Fibroblast of the aortic adventitia (primary cell): ENCODE measurements at regions not wholly inside any gene's neighbourhood (a gene's known extent, or its start where the extent isn't known, plus 50 kb on each side); places are given as distances from the start of the nearest gene placed in this dataset.

Experiments used
- DNase-seq: peaks from one replicate; pipeline ENCODE4 v3.0.0-alpha.2; 2010; ENCODE audit warnings: low read depth
- H3K4me3 ChIP-seq: 2 replicates; pipeline ENCODE4 v1.5.1; 2011; ENCODE audit warnings: low read depth, mild to moderate bottlenecking, control low read depth, low read length, moderate library complexity
- CTCF ChIP-seq: IDR thresholded peaks from 2 replicates; pipeline ENCODE4 v1.5.1; 2011; ENCODE audit warnings: mild to moderate bottlenecking, low read length, control low read depth, inconsistent platforms; ENCODE audit not compliant: insufficient read depth

DNA sequence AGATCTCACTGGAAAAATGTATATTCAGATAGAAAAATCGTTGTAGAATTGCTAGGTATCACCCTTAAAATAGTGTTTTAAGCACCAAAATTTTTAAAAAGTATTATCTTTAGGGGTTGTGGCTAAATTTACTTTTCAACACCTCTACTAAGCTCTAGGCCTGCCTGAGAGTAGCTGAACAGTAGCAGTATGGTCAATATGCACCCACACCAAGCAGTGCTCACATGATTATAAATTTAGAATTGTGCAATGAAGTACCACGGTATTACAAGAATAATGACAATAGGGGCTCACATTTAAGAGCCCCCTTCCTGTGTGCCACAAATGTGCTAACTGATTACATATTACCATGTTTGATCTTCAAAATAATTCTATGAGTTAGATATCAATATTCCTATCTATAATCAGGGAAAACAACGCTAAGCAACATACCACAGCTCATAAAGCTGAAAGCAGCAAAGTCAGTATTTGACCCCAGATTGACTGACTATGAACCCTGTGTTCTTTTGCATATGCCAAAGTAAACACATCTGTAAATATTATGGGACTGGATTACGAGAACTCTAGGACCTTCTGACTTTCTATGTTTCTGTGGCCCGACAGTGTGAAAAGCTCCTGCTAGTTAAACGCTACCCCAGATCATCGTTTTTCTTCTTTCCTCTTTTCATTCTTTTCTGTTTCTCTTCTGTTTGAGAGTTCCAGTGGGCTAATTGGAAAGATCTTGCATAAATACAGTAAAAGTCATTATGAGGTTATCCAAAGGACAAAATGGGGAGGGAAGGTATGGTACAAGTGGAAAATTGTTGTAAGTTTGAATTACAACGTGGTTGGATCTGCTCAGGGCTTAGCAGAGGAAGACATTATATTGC is 201.1 kb upstream of the C1orf87 start:
- DNase-seq: no peak
- TF ChIP-seq CTCF: no peak

GRCh38 chr1:60273185-60273584 is 199.6 kb upstream of the C1orf87 start:
- H3K4me3 ChIP-seq: no peak overlapping the region
- no peak for TF ChIP-seq CTCF
- peak; percentile 22 for DNase-seq

More for the DNA sequence above, 201.1 kb upstream of the C1orf87 start:
- H3K4me3 ChIP-seq: no peak overlapping the region

GRCh38 chr1:60271041-60271440 is 197.5 kb upstream of the C1orf87 start:
- no peak for TF ChIP-seq CTCF
- H3K4me3 ChIP-seq: no peak overlapping the region

DNA sequence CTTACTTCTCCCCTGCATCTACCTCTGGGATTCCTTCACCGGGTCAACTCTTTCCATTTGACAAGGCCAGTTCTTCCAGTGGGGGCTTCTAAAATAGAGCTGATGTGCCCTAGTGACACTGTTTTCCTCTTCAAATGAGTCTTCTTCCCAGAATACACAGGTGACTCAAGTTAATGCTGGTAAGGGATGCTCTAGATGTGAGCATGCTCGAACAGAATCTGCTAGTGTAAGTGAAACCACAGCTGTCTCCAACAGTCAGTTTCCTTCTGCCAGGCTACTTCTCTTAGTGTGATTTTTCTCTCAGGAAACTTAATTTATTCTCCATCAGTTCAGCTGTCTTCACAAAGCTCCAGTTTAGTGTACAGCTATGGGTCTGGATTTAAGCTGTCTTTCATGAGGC is 194.9 kb upstream of the C1orf87 start:
- no peak for TF ChIP-seq CTCF
- no peak overlapping the region for H3K4me3 ChIP-seq
- DNase-seq: no peak

More at GRCh38 chr1:60271041-60271440, 197.5 kb upstream of the C1orf87 start:
- no peak for DNase-seq

DNA sequence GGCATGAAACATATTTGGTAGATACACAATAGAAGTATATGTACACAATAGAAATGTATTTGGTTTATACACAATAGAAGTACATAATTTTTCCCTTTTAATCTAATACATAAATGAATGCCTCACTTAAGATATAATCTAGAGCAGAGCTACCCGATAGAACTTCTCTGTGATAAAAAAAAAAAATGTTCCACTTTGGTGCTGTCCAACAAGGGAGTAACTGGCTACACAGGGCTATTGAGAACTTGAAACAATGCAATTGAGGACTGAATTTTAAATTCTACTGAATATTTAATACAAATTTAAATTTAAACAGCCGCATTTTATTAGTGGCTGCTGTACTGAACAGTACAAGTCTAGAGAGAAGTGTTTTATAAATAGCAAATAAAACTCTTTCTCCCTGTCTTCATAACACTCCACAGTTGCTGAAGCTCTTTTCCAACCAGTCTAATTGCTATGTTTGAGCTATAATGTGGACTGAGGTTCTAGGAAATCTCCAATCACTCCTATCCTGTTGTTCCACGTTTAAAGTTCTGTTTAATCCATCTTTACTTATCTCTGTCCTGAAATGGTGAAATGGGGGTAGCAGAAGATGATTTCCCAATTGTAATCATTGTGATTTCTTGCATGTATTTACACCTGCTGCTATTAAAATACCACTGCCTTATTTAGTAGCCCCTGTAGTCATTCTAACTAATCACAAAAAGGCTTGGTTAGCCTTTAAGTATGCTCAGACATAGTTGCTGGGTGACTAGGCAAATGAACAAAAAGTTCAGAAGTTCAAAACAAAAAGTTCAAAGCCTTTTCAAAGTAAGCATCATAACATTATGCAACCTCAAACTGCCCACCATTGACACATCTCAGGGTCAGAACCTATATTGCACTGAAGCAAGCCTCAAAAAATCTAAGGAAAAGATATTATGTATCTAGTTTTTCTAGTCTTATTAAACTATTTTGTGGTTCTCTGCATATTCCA is 192.3 kb upstream of the C1orf87 start:
- no peak overlapping the region for H3K4me3 ChIP-seq
- no peak for TF ChIP-seq CTCF
- DNase-seq: peak; percentile 59

DNA sequence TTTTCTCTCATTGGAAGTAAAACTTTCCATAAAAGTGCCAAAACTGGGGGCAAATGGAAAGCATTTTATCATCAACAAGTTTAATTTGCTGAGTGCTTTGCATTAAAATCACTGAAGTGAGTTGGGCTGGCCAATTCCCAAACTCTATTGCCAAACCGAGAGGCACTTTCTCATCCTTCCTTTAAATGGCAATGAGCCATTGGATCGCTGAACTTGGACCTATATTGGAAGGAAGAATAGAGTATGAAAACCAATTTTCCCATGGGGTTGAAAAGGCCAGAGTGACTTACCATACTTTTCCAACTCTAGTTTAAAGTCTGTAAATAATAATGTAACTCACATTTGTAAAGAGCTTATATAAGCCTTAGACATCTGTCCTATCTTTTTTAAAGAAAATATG is 189.1 kb upstream of the C1orf87 start:
- DNase-seq: no peak
- no peak for TF ChIP-seq CTCF
- no peak overlapping the region for H3K4me3 ChIP-seq
